ENCODE measurements at regions not wholly inside any gene's neighbourhood (a gene's known extent, or its start where the extent isn't known, plus 50 kb on each side); places are given as distances from the start of the nearest gene placed in this dataset.

DNA sequence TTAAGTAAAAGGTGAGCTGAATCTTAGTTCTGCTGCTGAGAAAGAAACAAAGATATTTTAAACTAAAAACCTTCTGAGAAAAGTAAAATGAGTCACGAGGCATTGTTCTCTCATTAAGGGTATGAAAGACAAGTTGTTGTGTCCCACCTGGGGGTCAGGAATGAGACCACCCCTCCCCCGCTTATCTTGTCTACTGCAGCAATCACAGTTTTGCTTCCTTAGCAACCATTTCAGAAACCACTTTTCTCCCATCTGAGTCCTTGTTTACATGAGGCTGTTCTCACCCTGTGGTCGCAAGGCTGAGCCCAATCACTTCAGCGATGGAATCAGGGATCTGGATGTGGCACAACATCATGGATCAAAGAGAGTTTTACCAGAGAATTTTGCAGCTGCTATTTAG is 377.6 kb upstream of the NETO1 start:
- H3K4me1 Mint-ChIP-seq (ENCODE audit: low read depth), result peaks cover 7% of the 10 kb centered on the region
- no peak overlapping the region for H3K4me3 Mint-ChIP-seq (ENCODE audit: low read depth)
- TF ChIP-seq, protein P1, sequence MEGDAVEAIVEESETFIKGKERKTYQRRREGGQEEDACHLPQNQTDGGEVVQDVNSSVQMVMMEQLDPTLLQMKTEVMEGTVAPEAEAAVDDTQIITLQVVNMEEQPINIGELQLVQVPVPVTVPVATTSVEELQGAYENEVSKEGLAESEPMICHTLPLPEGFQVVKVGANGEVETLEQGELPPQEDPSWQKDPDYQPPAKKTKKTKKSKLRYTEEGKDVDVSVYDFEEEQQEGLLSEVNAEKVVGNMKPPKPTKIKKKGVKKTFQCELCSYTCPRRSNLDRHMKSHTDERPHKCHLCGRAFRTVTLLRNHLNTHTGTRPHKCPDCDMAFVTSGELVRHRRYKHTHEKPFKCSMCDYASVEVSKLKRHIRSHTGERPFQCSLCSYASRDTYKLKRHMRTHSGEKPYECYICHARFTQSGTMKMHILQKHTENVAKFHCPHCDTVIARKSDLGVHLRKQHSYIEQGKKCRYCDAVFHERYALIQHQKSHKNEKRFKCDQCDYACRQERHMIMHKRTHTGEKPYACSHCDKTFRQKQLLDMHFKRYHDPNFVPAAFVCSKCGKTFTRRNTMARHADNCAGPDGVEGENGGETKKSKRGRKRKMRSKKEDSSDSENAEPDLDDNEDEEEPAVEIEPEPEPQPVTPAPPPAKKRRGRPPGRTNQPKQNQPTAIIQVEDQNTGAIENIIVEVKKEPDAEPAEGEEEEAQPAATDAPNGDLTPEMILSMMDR (IDR thresholded peaks at IDR 0.05; ENCODE audit: unreplicated experiment), result no peak
- DNase-seq (ENCODE audit: low spot score, unreplicated experiment), result no peak
- H3K27ac Mint-ChIP-seq, result no peak overlapping the region
- peaks cover 12% of the 10 kb centered on the region for H3K9me3 Mint-ChIP-seq (ENCODE audit: low read depth)
- no peaks in the 10 kb centered on the region for H3K36me3 Mint-ChIP-seq (ENCODE audit: insufficient read depth)
- H3K27me3 Mint-ChIP-seq, result no peaks in the 10 kb centered on the region

DNA sequence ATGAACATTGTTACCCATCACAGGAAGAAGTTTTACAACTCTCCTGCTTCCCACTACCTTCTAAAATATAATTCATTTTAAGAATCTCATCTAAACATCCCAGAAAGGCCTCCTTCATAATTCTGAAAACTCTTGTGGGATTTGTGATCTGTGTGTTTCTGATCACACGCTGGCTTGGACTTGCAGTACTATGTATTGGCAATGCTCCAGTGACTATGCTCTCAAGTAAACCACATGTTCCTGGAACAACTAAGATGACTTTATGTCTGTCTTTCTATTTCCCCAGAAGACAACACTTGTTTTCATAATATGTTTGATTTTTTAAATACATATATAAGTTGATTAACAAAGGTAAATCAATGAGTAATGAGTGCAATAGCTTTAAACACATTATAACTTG is 376.6 kb upstream of the NETO1 start:
- TF ChIP-seq, protein P1 (IDR thresholded peaks at IDR 0.05; ENCODE audit: unreplicated experiment), result no peak
- Mint-ChIP-seq H3K36me3 (ENCODE audit: insufficient read depth) (no peaks in the 10 kb centered on the region), H3K27me3 (no peaks in the 10 kb centered on the region), H3K4me1 (ENCODE audit: low read depth) (peaks cover 7% of the 10 kb centered on the region), H3K27ac (no peak overlapping the region), H3K9me3 (ENCODE audit: low read depth) (peaks cover 12% of the 10 kb centered on the region), H3K4me3 (ENCODE audit: low read depth) (no peak overlapping the region)
- DNase-seq (ENCODE audit: low spot score, unreplicated experiment), result no peak

DNA sequence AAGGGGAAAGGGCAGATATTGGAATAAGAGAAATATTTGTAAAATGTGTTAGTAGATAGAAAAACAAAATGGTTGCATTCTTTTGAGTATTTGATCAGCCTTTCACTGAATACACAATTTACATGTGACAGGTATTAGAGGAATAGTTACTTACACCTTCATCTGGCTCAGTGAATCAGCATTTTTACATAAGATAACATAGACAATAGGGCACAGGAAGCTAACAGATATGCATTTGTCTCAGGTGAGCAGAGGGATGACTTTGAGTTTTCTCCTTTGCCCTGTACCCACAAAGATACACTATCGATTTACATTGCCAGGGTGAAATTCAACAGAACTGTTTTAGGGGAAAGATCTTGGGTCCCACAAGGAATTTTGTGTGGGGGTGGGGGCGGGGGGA is 373.1 kb upstream of the NETO1 start:
- no peak for DNase-seq (ENCODE audit: low spot score, unreplicated experiment)
- H3K4me3 Mint-ChIP-seq (ENCODE audit: low read depth), result no peak overlapping the region
- TF ChIP-seq, protein P1 (IDR thresholded peaks at IDR 0.05; ENCODE audit: unreplicated experiment), result no peak
- H3K27me3 Mint-ChIP-seq, result no peaks in the 10 kb centered on the region
- H3K4me1 Mint-ChIP-seq (ENCODE audit: low read depth), result peaks cover 7% of the 10 kb centered on the region
- H3K36me3 Mint-ChIP-seq (ENCODE audit: insufficient read depth), result no peaks in the 10 kb centered on the region
- peaks cover 16% of the 10 kb centered on the region for H3K9me3 Mint-ChIP-seq (ENCODE audit: low read depth)
- no peak overlapping the region for H3K27ac Mint-ChIP-seq

DNA sequence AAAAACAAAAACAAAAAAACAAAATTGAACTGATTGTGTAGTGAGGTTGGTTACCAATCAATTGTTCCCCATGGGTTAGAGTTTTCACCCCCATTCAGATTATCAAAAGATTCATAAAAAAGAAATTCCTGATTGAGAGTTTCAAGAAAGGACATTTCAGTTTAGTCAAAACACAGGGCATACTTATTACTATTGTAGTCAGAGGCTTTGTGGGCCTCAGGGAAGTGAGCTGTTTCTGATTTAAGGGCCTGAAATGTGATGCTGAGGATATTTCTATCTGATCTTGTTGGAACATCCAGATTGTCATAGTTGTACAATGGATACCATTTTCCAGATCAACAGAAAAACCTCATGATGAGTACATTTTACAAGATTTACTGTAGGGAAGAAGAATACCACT is 368.1 kb upstream of the NETO1 start:
- no peak for DNase-seq (ENCODE audit: low spot score, unreplicated experiment)
- no peak overlapping the region for H3K27ac Mint-ChIP-seq
- TF ChIP-seq, protein P1 (IDR thresholded peaks at IDR 0.05; ENCODE audit: unreplicated experiment), result no peak
- no peaks in the 10 kb centered on the region for H3K27me3 Mint-ChIP-seq
- H3K4me1 Mint-ChIP-seq (ENCODE audit: low read depth), result peaks cover 2% of the 10 kb centered on the region
- no peak overlapping the region for H3K4me3 Mint-ChIP-seq (ENCODE audit: low read depth)
- peaks cover 4% of the 10 kb centered on the region for H3K9me3 Mint-ChIP-seq (ENCODE audit: low read depth)
- H3K36me3 Mint-ChIP-seq (ENCODE audit: insufficient read depth), result no peaks in the 10 kb centered on the region

DNA sequence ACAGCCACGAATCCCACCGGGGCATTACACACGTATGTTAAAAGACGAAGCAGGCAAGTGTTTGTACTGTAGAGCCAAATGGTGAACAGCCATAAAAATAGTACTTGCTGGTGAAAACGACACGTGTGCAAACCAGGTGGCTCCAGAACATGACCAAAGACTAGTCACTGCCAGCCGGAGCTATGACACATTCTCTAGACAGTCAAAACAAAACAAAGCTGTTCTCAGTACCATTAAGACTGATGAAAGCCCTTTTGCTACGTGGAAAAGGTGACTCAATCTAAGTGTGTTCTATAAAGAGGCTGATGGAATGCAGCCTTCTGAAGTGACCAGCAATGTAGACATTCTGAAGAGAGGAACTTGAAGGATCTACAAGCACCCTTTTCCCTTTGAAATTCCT is 367.7 kb upstream of the NETO1 start:
- TF ChIP-seq, protein P1 (IDR thresholded peaks at IDR 0.05; ENCODE audit: unreplicated experiment), result no peak
- H3K4me3 Mint-ChIP-seq (ENCODE audit: low read depth), result no peak overlapping the region
- no peak overlapping the region for H3K27ac Mint-ChIP-seq
- H3K27me3 Mint-ChIP-seq, result no peaks in the 10 kb centered on the region
- no peaks in the 10 kb centered on the region for H3K4me1 Mint-ChIP-seq (ENCODE audit: low read depth)
- DNase-seq (ENCODE audit: low spot score, unreplicated experiment), result no peak
- H3K9me3 Mint-ChIP-seq (ENCODE audit: low read depth), result peaks cover 4% of the 10 kb centered on the region
- H3K36me3 Mint-ChIP-seq (ENCODE audit: insufficient read depth), result no peaks in the 10 kb centered on the region

Data from progenitor cell of endocrine pancreas (in vitro differentiated cells).